Brain microvascular endothelial cell (primary cell): ENCODE measurements at regions not wholly inside any gene's neighbourhood (a gene's known extent, or its start where the extent isn't known, plus 50 kb on each side); places are given as distances from the start of the nearest gene placed in this dataset.
"Not testable (repeated sequence)": the region's sequence is repeated elsewhere in the genome, so short reads cannot be mapped to it uniquely, and the experiment has no call there.

Source experiments
- DNase-seq: peaks from one replicate; pipeline ENCODE4 v3.0.0-alpha.2; 2020
- H3K27ac ChIP-seq: fragments of 250-450 bp; sonication (Bioruptor Pico); 2 replicates; pipeline ENCODE4 v1.5.1; 2020; ENCODE audit warnings: mild to moderate bottlenecking, moderate library complexity
- H3K27me3 ChIP-seq: fragments of 250-450 bp; sonication (Bioruptor Pico); replicated peaks from 2 replicates; pipeline ENCODE4 v1.5.1; 2020; ENCODE audit warnings: mild to moderate bottlenecking
- H3K36me3 ChIP-seq: fragments of 250-450 bp; sonication (Bioruptor Pico); replicated peaks from 2 replicates; pipeline ENCODE4 v1.5.1; 2020; ENCODE audit warnings: mild to moderate bottlenecking
- H3K4me3 ChIP-seq: 2 replicates; pipeline ENCODE4 v1.5.1; 2011; ENCODE audit warnings: low read depth, mild to moderate bottlenecking, control low read depth, low read length, moderate library complexity
- in situ Hi-C: cut with HindIII; loops from 2 replicates; pipeline ENCODE4 v1.10.0; 2017; ENCODE audit warnings: low sequenced_read_pairs, low pct_ligation_motif_present
- TF ChIP-seq, protein P1 (sequence below): IDR thresholded peaks from 2 replicates; pipeline ENCODE4 v1.5.1; 2011; ENCODE audit warnings: low read depth, mild to moderate bottlenecking, moderate library complexity, low read length, control low read depth, inconsistent platforms; ENCODE audit errors: missing control alignments

DNA sequence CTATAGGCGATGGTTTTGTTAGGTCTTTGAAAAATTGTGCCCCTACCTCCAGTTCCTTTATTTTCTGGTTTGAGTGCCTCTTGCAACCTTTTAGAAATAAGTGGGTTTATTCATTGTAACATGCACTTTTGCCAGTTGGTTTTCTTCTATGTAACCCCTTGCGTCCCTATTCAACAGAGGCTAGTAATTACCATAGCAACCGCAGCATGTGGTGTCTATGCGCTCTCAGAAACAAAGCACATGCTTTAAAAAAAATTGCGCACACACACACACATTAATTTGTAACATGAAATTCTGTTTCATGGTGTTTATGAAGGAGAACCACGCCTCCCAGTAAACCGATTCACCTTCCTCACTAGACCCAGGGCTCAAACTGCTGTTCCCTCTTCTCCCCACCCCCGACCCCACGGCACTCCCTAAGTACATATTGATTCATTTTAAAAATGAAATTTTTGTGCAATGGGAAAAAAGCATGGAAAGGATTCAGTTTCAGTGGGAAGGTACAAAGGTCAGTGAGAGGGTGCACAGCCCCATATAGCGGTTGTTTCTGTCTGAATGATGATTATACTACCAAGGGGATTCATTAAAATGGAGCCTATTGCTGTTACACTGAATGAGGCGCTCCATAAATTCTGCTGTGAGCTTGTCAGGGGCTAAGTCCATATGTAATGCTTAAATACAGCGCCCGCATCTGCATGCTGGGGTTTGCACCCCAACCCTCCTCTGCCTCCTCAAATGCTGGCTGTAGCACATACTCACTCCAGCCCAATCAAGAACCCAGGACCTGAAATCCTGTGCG is 206.9 kb downstream of the ICOS start:
- Histone ChIP-seq H3K27ac (no peak overlapping the region), H3K4me3 (no peak overlapping the region), H3K27me3 (no peaks in the 10 kb centered on the region), H3K36me3 (no peaks in the 10 kb centered on the region)
- in situ Hi-C loops = no loop called here
- DNase-seq = no peak
- TF ChIP-seq, protein P1, sequence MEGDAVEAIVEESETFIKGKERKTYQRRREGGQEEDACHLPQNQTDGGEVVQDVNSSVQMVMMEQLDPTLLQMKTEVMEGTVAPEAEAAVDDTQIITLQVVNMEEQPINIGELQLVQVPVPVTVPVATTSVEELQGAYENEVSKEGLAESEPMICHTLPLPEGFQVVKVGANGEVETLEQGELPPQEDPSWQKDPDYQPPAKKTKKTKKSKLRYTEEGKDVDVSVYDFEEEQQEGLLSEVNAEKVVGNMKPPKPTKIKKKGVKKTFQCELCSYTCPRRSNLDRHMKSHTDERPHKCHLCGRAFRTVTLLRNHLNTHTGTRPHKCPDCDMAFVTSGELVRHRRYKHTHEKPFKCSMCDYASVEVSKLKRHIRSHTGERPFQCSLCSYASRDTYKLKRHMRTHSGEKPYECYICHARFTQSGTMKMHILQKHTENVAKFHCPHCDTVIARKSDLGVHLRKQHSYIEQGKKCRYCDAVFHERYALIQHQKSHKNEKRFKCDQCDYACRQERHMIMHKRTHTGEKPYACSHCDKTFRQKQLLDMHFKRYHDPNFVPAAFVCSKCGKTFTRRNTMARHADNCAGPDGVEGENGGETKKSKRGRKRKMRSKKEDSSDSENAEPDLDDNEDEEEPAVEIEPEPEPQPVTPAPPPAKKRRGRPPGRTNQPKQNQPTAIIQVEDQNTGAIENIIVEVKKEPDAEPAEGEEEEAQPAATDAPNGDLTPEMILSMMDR = no peak

DNA sequence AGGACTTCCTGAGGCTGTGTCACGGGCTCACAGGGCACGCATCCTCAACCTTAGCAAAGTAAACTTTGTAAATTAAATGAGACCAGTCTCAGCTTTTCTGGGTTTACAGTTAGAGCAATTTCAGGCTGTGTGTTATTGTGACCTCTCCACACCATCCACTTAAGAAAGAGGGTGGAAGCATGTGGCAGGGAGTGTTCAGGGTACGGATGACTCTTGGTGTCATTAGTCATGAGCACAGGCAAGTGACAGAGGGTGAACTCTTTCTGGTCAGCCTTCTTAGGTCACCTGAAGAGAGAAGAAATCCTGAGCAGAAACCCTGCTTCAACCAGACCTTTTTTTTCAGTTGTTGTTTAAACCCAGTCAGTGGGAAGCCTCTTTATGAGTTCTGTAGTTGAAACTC is 207.9 kb downstream of the ICOS start:
- Histone ChIP-seq H3K4me3 (no peak overlapping the region), H3K36me3 (no peaks in the 10 kb centered on the region), H3K27ac (no peak overlapping the region), H3K27me3 (no peaks in the 10 kb centered on the region)
- TF ChIP-seq, protein P1 = no peak
- in situ Hi-C loops = no loop called here
- DNase-seq = no peak

DNA sequence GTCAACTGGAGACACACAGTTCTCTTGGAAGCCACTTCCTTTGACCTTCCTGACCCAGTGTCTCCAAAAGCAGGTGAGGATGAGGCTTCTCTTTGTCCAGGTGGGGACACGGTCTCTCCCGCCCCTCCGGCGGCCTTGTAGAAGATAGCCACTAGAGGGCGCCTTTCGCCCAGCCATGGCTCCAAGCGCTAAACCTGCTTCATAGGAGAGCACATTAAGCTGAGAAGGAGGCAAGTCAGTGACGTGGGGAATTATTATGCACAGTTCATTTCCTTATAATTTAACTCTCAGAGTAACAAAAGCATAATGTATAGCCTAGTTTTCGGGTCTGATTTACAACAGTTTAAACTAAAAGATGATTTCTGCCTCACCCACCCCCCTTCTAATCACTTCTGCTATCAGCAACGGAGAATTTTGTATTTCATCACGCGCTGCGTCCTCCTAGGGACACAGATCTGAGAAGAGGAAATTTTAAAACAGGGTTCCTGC is 208.7 kb downstream of the ICOS start:
- Histone ChIP-seq H3K27ac (no peak overlapping the region), H3K4me3 (peak overlapping the region; percentile 35), H3K27me3 (no peaks in the 10 kb centered on the region), H3K36me3 (no peaks in the 10 kb centered on the region)
- in situ Hi-C loops = no loop called here
- DNase-seq = peak; percentile 65
- TF ChIP-seq, protein P1 = peak; percentile 96

DNA sequence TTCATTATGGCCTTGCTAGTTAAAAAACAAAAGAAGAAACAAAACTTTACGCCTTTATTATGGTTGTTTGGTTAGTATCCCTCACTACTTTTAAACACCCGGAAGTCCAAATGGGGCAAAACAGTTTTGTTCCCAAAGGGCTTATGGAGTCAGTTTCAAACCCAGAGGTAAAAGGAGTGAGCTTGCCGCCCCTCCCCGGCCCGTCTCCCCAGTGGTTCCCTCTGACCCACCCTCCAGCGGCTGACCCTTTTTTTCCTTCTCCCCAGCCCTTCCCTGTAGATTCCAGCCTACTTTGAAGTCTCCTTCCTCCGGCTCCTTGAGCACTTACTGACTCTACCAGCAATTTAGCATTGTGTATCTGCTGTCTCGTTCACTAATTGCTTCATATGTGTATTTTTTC is 209.2 kb downstream of the ICOS start:
- in situ Hi-C loops = no loop called here
- peak overlapping the region; percentile 35 for H3K4me3 ChIP-seq

DNA sequence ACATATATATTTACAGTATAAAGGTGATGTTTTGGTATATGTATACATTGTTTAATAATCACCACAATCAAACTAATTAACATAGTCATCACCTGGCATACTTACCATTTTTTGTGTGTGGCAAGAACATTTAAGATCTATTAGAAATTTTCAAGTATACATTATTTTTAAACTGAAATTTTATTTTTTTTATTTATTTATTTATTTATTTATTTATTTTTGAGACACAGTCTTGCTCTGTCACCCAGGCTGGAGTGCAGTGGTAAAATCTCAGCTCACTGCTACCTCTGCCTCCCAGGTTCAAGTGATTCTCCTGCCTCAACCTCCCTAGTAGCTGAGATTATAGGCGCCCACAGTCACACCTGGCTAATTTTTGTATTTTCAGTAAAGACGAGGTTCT is 210.5 kb downstream of the ICOS start:
- H3K36me3 ChIP-seq, H3K27ac ChIP-seq, H3K27me3 ChIP-seq, in situ Hi-C loops, H3K4me3 ChIP-seq, DNase-seq: not testable (repeated sequence)

More for the DNA sequence above, 209.2 kb downstream of the ICOS start:
- TF ChIP-seq, protein P1 = no peak
- Histone ChIP-seq H3K27me3 (no peaks in the 10 kb centered on the region), H3K27ac (no peak overlapping the region), H3K36me3 (no peaks in the 10 kb centered on the region)
- no peak for DNase-seq

DNA sequence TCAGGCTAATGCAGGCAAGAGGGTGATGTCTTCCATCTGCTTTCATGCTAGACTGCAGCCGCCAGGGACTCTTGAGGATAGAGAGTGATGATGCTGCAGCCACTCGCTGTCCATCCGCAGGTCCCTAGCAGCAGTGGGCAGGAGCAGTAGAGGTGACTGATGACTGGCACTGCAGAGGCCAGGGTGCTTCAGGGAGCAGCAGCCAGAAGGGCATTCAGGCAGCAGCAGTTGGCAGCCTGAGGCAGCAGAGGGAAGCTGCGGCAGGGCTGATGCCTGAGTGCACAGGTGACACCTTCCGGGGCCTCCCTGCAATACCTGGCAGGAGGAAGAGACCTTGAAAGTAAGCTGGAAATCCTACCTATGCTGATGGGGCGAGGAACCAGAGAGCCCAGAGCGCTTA is 214.2 kb downstream of the ICOS start:
- no peaks in the 10 kb centered on the region for H3K27me3 ChIP-seq
- in situ Hi-C loops = no loop called here
- DNase-seq = no peak
- TF ChIP-seq, protein P1 = no peak
- no peak overlapping the region for H3K27ac ChIP-seq
- H3K4me3 ChIP-seq = no peak overlapping the region
- no peaks in the 10 kb centered on the region for H3K36me3 ChIP-seq
